22Rv1 (cell line): ENCODE measurements at regions not wholly inside any gene's neighbourhood (a gene's known extent, or its start where the extent isn't known, plus 50 kb on each side); places are given as distances from the start of the nearest gene placed in this dataset.

Source experiments
- H3K27ac ChIP-seq: fragments of 450-650 bp; 2 replicates; pipeline ENCODE4 v1.5.1; 2017
- CTCF ChIP-seq: fragments of 450-650 bp; IDR thresholded peaks from 2 replicates; pipeline ENCODE4 v1.5.1; 2017; ENCODE audit warnings: mild to moderate bottlenecking
- ZFX ChIP-seq: fragments of 450-650 bp; IDR thresholded peaks from 2 replicates; pipeline ENCODE4 v1.6.1; 2017; ENCODE audit warnings: antibody characterized with exemption, borderline replicate concordance

GRCh38 chr10:130337696-130338635 lies 201.8 kb downstream of the GLRX3 start:
- TF ChIP-seq ZFX: no peak
- TF ChIP-seq CTCF: no peak
- H3K27ac ChIP-seq: no peak overlapping the region

GRCh38 chr10:130338636-130339024 lies 202.4 kb downstream of the GLRX3 start:
- no peak overlapping the region for H3K27ac ChIP-seq
- TF ChIP-seq ZFX (no peak), CTCF (no peak)

- TF ChIP-seq ZFX (no peak), CTCF (no peak)
- H3K27ac ChIP-seq: no peak overlapping the region
Observed at GRCh38 chr10:130339091-130339490, 202.9 kb downstream of the GLRX3 start.

- H3K27ac ChIP-seq: no peak overlapping the region
- no peak for TF ChIP-seq ZFX
- TF ChIP-seq CTCF: no peak
Observed at GRCh38 chr10:130339911-130340310, 203.7 kb downstream of the GLRX3 start.

- TF ChIP-seq ZFX (no peak), CTCF (no peak)
- no peak overlapping the region for H3K27ac ChIP-seq
Observed at GRCh38 chr10:130340816-130341215, 204.6 kb downstream of the GLRX3 start.

GRCh38 chr10:130341356-130341755 lies 205.2 kb downstream of the GLRX3 start:
- no peak overlapping the region for H3K27ac ChIP-seq
- TF ChIP-seq CTCF: peak; percentile 74
- TF ChIP-seq ZFX: no peak

GRCh38 chr10:130345728-130346127 lies 209.5 kb downstream of the GLRX3 start:
- TF ChIP-seq CTCF (no peak), ZFX (no peak)
- no peak overlapping the region for H3K27ac ChIP-seq
